Naive thymus-derived CD4-positive, alpha-beta T cell (primary cell): ENCODE measurements at regions not wholly inside any gene's neighbourhood (a gene's known extent, or its start where the extent isn't known, plus 50 kb on each side); places are given as distances from the start of the nearest gene placed in this dataset.
"Not testable (repeated sequence)": the region's sequence is repeated elsewhere in the genome, so short reads cannot be mapped to it uniquely, and the experiment has no call there.

Experiments
- ATAC-seq: fragments of 150-1000 bp; cut with Tn5 transposase; 2 replicates; pipeline ENCODE4 v1.10.0; 2021; ENCODE audit warnings: mild to moderate bottlenecking, moderate library complexity
- CTCF ChIA-PET: fragments of 350-600 bp; sonication (Branson Sonifier 250); formaldehyde crosslinking; loops from one replicate; lab custom pipeline; 2021; ENCODE audit warnings: antibody characterized with exemption; lab: Charles Lee
- POLR2A ChIA-PET: fragments of 350-600 bp; sonication (Branson Sonifier 250); formaldehyde crosslinking; loops from one replicate; lab custom pipeline; 2021; ENCODE audit warnings: antibody characterized with exemption, inconsistent platforms; lab: Charles Lee
- DNase-seq, 9 donors: peaks; one replicate each; pipeline versions ENCODE4 v3.0.0 to v3.0.0-alpha.2; 2020 to 2022; ENCODE audit warnings: mixed read lengths in 1 of 9
- H3K27ac ChIP-seq: one replicate; pipeline ENCODE4 v1.7.0; 2013; ENCODE audit warnings: mild to moderate bottlenecking, low read depth, low read length, moderate library complexity
- H3K27me3 ChIP-seq, 2 donors: one replicate each; pipeline ENCODE4 v1.7.0; 2013; ENCODE audit warnings: low read length in 2 of 2, mild to moderate bottlenecking in 2 of 2, moderate library complexity in 2 of 2; ENCODE audit not compliant: control insufficient read depth in 2 of 2, insufficient read depth in 2 of 2
- H3K36me3 ChIP-seq, 3 experiments: 1 replicate in 2 of 3; 2 replicates in 1 of 3; pipeline ENCODE4 v1.7.0; 2013; ENCODE audit warnings: low read length in 3 of 3, mild to moderate bottlenecking in 3 of 3, moderate library complexity in 1 of 3; ENCODE audit not compliant: insufficient read depth in 3 of 3, control insufficient read depth in 2 of 3
- H3K4me1 ChIP-seq, 2 donors: one replicate each; pipeline ENCODE4 v1.7.0; 2013; ENCODE audit warnings: low read length in 2 of 2, mild to moderate bottlenecking in 2 of 2, moderate library complexity in 1 of 2; ENCODE audit not compliant: control insufficient read depth in 2 of 2, insufficient read depth in 2 of 2
- H3K4me3 ChIP-seq: 2 replicates; pipeline ENCODE4 v1.7.0; 2013; ENCODE audit warnings: mild to moderate bottlenecking, low read length
- H3K9me3 ChIP-seq, 3 experiments: 1 replicate in 2 of 3; 2 replicates in 1 of 3; pipeline ENCODE4 v1.7.0; 2013; ENCODE audit warnings: low read length in 3 of 3; ENCODE audit not compliant: control insufficient read depth in 2 of 3
- H3K27ac Mint-ChIP-seq, 9 donors: one replicate each; pipeline ENCODE4 v1.8.0; 2020 to 2022; ENCODE audit warnings: mixed read lengths in 9 of 9, mild to moderate bottlenecking in 8 of 9, moderate library complexity in 5 of 9, inconsistent platforms in 2 of 9
- H3K27me3 Mint-ChIP-seq, 5 donors: one replicate each; pipeline ENCODE4 v1.8.0; 2021 to 2022; ENCODE audit warnings: mixed read lengths in 5 of 5, mild to moderate bottlenecking in 1 of 5
- H3K36me3 Mint-ChIP-seq, 5 donors: one replicate each; pipeline ENCODE4 v1.8.0; 2020 to 2022; ENCODE audit warnings: mixed read lengths in 5 of 5, mild to moderate bottlenecking in 3 of 5, inconsistent platforms in 1 of 5
- H3K4me1 Mint-ChIP-seq, 7 donors: one replicate each; pipeline ENCODE4 v1.8.0; 2020 to 2022; ENCODE audit warnings: mixed read lengths in 7 of 7, mild to moderate bottlenecking in 3 of 7, inconsistent platforms in 1 of 7
- H3K4me3 Mint-ChIP-seq, 10 donors: one replicate each; pipeline ENCODE4 v1.8.0; 2020 to 2022; ENCODE audit warnings: mild to moderate bottlenecking in 10 of 10, mixed read lengths in 10 of 10, moderate library complexity in 6 of 10, inconsistent platforms in 2 of 10
- H3K9me3 Mint-ChIP-seq, 11 donors: one replicate each; pipeline ENCODE4 v1.8.0; 2020 to 2022; ENCODE audit warnings: mixed read lengths in 11 of 11, mild to moderate bottlenecking in 4 of 11, inconsistent platforms in 1 of 11, moderate library complexity in 1 of 11
- intact Hi-C, 2 donors: fragments of 100-400 bp; cut with micrococcal nuclease; formaldehyde crosslinking; loops; one replicate each; pipeline ENCODE4 v1.15.1; 2023

DNA sequence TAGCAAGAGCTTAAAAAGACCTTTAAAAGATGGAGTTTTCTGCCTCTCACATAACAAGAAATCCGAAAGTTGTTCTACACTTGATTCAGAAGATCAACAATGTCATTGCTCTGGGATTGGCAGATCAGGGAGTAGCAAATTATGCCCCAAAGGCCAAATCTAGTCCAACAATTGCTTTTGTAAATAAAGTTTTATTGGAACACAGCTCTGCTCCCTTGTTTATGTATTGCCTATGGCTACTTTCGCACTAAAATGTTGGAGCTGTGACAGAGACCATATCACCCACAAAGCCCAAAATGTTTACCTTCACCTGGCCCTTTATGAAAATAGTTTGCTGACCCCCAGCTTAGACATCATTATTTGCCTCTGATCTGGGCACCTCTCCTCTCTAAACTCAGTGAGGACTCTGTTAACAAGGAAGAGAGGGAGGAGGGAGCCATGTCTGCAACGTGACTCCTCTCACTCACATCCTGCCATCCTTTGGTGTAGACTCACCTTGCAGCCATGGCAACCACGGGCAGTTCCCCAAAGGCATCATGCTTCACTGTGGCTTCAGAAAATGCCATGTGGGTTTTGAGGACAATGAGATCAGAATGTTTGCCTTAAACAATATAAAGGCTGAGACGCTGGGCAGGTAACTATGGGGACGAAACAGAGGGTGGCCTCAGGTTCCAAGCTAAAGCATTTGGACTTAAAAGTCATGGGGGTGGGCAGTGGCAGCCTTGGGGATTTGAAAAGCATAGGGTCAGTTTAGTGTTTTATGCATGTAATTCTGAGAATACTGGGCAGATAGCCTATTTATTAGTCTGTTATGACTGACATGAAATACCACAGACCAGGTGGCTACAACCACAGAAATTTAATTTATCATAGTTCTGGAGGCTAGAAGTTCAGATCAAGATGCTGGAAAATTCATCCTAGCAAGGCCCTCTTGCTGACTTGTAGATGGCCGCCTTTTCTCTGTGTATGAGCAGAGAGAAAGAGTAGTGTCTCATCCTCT, 149.7 kb upstream of the TNFAIP3 start:
- Histone ChIP-seq H3K27me3 (no peaks in the 10 kb centered on the region), H3K4me3 (no peak overlapping the region), H3K36me3 (no peaks in the 10 kb centered on the region), H3K27ac (peak overlapping the region; percentile 65), H3K9me3 (no peaks in the 10 kb centered on the region), H3K4me1 (peaks cover 17 to 36% of the 10 kb centered on the region in 2 donors)
- POLR2A ChIA-PET: interaction anchor here (0.7 to 2.4 kb wide), 4 partner anchors 10 to 150 kb away, joined by 3 to 10 read pairs (median 4); partner anchors contain the start of gene TNFAIP3
- Mint-ChIP-seq H3K27me3 (no peaks in the 10 kb centered on the region), H3K36me3 (peaks cover 0 to 30% (median 5%) of the 10 kb centered on the region in 5 donors), H3K4me3 (peak overlapping the region in 8 of 10 donors; percentile 1 to 76 (median 23)), H3K27ac (peak overlapping the region; percentile 56 to 96 (median 93)), H3K4me1 (peaks cover 23 to 65% (median 40%) of the 10 kb centered on the region in 7 donors), H3K9me3 (peaks cover 0 to 11% (median 0%) of the 10 kb centered on the region in 11 donors)
- CTCF ChIA-PET: interaction anchor here (0.6 to 2.4 kb wide), 5 partner anchors 9 to 249 kb away, joined by 3 to 10 read pairs (median 4); partner anchors contain the start of gene TNFAIP3
- peak; percentile 44 to 85 (median 76) for DNase-seq
- intact Hi-C loops: loop anchor here (1.0 to 10.0 kb wide), 8 partner anchors 9 to 1057 kb away; partner anchors contain the start of genes CCDC28A (in 1 of the 2) and TNFAIP3 (in 1 of the 2)
- ATAC-seq: peak; percentile 74

DNA sequence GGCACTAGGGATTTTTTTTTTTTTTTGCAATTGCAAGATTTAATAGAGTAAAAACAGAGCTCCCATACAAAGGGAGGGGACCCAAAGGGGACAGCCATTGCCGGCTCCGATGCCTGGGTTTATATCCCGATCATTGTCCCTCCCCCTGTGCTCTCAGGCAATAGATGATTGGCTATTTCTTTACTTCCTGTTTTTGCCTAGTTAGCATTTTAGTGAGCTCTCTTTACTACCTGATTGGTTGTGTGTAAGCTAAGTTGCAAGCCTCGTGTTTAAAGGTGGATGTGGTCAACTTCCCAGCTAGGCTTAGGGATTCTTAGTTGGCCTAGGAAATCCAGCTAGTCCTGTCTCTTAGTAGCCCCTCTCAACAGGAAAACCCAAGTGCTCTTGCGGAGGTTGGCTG, 148.2 kb upstream of the TNFAIP3 start:
- not testable (repeated sequence) for H3K27ac ChIP-seq, H3K27me3 ChIP-seq, H3K4me3 Mint-ChIP-seq, H3K36me3 ChIP-seq, H3K4me3 ChIP-seq, H3K9me3 ChIP-seq, ATAC-seq, H3K27me3 Mint-ChIP-seq, DNase-seq
- Mint-ChIP-seq H3K36me3 (peaks cover 0 to 35% (median 4%) of the 10 kb centered on the region in 5 donors), H3K9me3 (peaks cover 0 to 16% (median 0%) of the 10 kb centered on the region in 11 donors), H3K4me1 (peaks cover 25 to 70% (median 37%) of the 10 kb centered on the region in 7 donors), H3K27ac (peak overlapping the region in 3 of 9 donors; percentile 37 to 90 (median 75))
- intact Hi-C loops: loop anchor here in 1 of 2 donors (10.0 kb wide), 1 partner anchor 1056 kb away; the partner anchor contains the start of gene CCDC28A
- H3K4me1 ChIP-seq: peaks cover 17 to 36% of the 10 kb centered on the region in 2 donors
- CTCF ChIA-PET: interaction anchor here (0.6 to 0.7 kb wide), 2 partner anchors 143 to 658 kb away, joined by 3 to 4 read pairs; no protein-coding TSS in a partner anchor
- POLR2A ChIA-PET: interaction anchor here (0.6 kb wide), 1 partner anchor 70 kb away, joined by 3 read pairs; no protein-coding TSS in a partner anchor

DNA sequence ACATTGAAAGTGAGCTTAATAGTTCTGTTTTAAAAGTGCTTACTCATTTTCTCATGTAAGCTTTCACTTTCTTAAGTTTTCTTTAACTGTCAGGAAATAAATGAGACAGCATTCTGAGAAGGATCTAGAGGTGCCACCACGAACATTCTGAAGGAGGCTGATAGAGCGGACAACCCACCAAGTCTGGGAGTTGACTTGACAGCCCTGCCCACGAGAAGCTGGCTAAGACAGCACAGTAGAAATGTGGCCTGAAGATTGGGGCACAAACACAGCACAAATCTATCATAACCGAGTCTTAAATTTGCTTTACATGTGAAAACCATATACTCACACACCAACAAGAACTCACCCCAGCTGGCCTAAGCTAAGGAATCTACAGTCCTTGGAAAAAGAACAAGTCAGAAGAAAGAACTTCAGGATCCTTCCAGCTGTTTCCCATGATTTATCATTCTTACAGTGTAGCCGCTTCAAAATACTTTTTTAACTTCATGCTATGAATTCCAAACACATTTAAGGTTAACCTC, 144.2 kb upstream of the TNFAIP3 start:
- H3K27me3 ChIP-seq: no peaks in the 10 kb centered on the region
- no peaks in the 10 kb centered on the region for H3K36me3 ChIP-seq
- peak overlapping the region in 5 of 9 donors; percentile 21 to 56 (median 27) for H3K27ac Mint-ChIP-seq
- CTCF ChIA-PET: no interaction called here
- no peak for DNase-seq
- no peak overlapping the region for H3K4me3 ChIP-seq
- H3K9me3 Mint-ChIP-seq: peaks cover 0 to 13% (median 0%) of the 10 kb centered on the region in 11 donors
- intact Hi-C loops: no loop called here
- no peaks in the 10 kb centered on the region for H3K9me3 ChIP-seq
- H3K27me3 Mint-ChIP-seq: peaks cover 0 to 7% (median 3%) of the 10 kb centered on the region in 5 donors
- H3K4me1 Mint-ChIP-seq: peaks cover 0 to 35% (median 5%) of the 10 kb centered on the region in 7 donors
- H3K27ac ChIP-seq: no peak overlapping the region
- peak; percentile 81 for ATAC-seq
- POLR2A ChIA-PET: interaction anchor here (0.6 kb wide), 1 partner anchor 79 kb away, joined by 3 read pairs; no protein-coding TSS in a partner anchor
- peaks cover under 1 to 8% of the 10 kb centered on the region in 2 donors for H3K4me1 ChIP-seq
- H3K36me3 Mint-ChIP-seq: peaks cover 0 to 23% (median 0%) of the 10 kb centered on the region in 5 donors
- peak overlapping the region in 1 of 10 donors; percentile 58 for H3K4me3 Mint-ChIP-seq

DNA sequence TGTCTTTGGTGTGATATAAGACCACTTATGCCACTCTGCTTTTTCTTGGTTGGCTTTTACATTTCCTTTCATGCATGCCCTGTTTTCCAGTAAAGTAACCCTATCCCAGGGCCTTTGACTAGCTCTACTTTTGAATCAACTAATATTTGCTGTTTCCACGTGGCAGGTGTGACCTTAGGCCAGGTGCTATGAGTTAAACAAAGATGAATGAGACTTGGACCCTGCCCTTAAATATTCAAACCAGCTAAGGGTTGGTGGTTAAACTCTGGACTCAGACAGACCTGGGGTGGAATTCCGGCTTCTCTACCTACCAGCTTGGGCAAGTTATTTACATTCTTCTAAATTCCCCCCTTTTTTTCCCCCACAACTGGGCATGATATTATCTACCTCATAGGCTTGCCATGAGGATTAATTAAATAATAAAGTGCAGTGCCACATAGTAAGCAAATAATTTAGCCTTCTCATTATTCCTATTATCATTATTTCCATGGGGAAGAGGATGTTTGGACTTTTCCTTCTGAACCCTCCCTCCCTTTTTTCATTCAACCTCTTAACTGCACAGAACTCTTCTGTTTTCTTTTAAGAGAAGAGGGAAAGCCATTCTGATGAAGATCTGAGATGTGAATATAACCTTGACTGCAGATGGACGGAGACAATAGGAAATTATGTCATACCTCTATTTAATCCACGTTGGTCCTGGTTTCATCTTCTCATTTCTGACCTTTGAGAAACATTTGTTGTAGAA, 143.6 kb upstream of the TNFAIP3 start:
- Mint-ChIP-seq H3K36me3 (peaks cover 0 to 18% (median 0%) of the 10 kb centered on the region in 5 donors), H3K4me1 (peaks cover 0 to 29% (median 0%) of the 10 kb centered on the region in 7 donors), H3K27ac (peak overlapping the region in 2 of 9 donors; percentile 22 to 55), H3K4me3 (no peak overlapping the region), H3K9me3 (peaks cover 0 to 8% (median 0%) of the 10 kb centered on the region in 11 donors), H3K27me3 (peaks cover 0 to 9% (median 3%) of the 10 kb centered on the region in 5 donors)
- no peak for DNase-seq
- H3K9me3 ChIP-seq: no peaks in the 10 kb centered on the region
- ChIA-PET POLR2A (interaction anchor here (0.6 kb wide), 2 partner anchors 78 to 179 kb away, joined by 3 to 4 read pairs; no protein-coding TSS in a partner anchor), CTCF (interaction anchor here (0.9 kb wide), 1 partner anchor 10 kb away, joined by 3 read pairs; no protein-coding TSS in a partner anchor)
- intact Hi-C loops: no loop called here
- no peak overlapping the region for H3K27ac ChIP-seq
- H3K27me3 ChIP-seq: no peaks in the 10 kb centered on the region
- H3K36me3 ChIP-seq: no peaks in the 10 kb centered on the region
- H3K4me3 ChIP-seq: no peak overlapping the region
- H3K4me1 ChIP-seq: peaks cover 0 to 2% of the 10 kb centered on the region in 2 donors
- ATAC-seq: no peak

DNA sequence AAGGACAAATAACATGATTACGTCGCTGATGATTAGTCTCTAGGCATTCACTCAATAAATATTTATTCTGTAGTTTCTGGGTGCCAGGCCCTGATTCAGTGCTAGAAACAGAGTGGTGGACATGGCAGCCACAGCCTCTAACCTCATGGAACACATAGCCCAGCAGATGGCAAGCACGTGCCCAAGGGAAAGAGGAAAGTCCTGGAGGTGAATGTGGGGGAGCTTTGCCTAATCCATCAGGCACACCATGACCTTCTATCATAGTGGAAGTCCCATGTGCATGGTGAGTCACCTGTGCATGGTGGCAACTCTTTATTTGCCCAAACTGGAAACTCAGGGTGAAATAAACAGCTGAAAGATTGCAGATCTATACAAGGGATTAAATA, 143.0 kb upstream of the TNFAIP3 start:
- intact Hi-C loops: no loop called here
- ATAC-seq (no peak), DNase-seq (no peak)
- Histone ChIP-seq H3K36me3 (no peaks in the 10 kb centered on the region), H3K4me1 (no peaks in the 10 kb centered on the region), H3K27me3 (no peaks in the 10 kb centered on the region), H3K9me3 (no peaks in the 10 kb centered on the region), H3K27ac (no peak overlapping the region), H3K4me3 (no peak overlapping the region)
- ChIA-PET CTCF (interaction anchor here (0.9 kb wide), 1 partner anchor 9 kb away, joined by 3 read pairs; no protein-coding TSS in a partner anchor), POLR2A (no interaction called here)
- Mint-ChIP-seq H3K27ac (no peak overlapping the region), H3K36me3 (peaks cover 0 to 15% (median 0%) of the 10 kb centered on the region in 5 donors), H3K4me3 (no peak overlapping the region), H3K27me3 (peaks cover 0 to 9% (median 3%) of the 10 kb centered on the region in 5 donors), H3K4me1 (peaks cover 0 to 24% (median 0%) of the 10 kb centered on the region in 7 donors), H3K9me3 (peaks cover 0 to 8% (median 0%) of the 10 kb centered on the region in 11 donors)
